ENCODE measurements at regions not wholly inside any gene's neighbourhood (a gene's known extent, or its start where the extent isn't known, plus 50 kb on each side); places are given as distances from the start of the nearest gene placed in this dataset.

GRCh38 chr6:26223650-26224546 is 136.7 kb downstream of the HFE start:
- peak; percentile 93 for DNase-seq (ENCODE audit: low read depth)
- peak overlapping the region; percentile 67 for H3K4me3 ChIP-seq (ENCODE audit: low read depth, low read length)
- TF ChIP-seq CTCF (IDR thresholded peaks at IDR 0.05; ENCODE audit: control insufficient read depth, extremely low read depth, insufficient read depth), result no peak

- H3K4me3 ChIP-seq (ENCODE audit: low read depth, low read length), result peak overlapping the region; percentile 67
- no peak for DNase-seq (ENCODE audit: low read depth)
- no peak for TF ChIP-seq CTCF (IDR thresholded peaks at IDR 0.05; ENCODE audit: control insufficient read depth, extremely low read depth, insufficient read depth)
Measured at GRCh38 chr6:26224547-26224912, 137.3 kb downstream of the HFE start.

- TF ChIP-seq CTCF (IDR thresholded peaks at IDR 0.05; ENCODE audit: control insufficient read depth, extremely low read depth, insufficient read depth), result no peak
- no peak for DNase-seq (ENCODE audit: low read depth)
- H3K4me3 ChIP-seq (ENCODE audit: low read depth, low read length), result peak overlapping the region; percentile 67
Measured at GRCh38 chr6:26224940-26225847, 138.0 kb downstream of the HFE start.

GRCh38 chr6:26225848-26226578 is 138.8 kb downstream of the HFE start:
- no peak for TF ChIP-seq CTCF (IDR thresholded peaks at IDR 0.05; ENCODE audit: control insufficient read depth, extremely low read depth, insufficient read depth)
- DNase-seq (ENCODE audit: low read depth), result no peak
- H3K4me3 ChIP-seq (ENCODE audit: low read depth, low read length), result no peak overlapping the region

GRCh38 chr6:26226579-26226967 is 138.4 kb upstream of the BTN3A2 start:
- H3K4me3 ChIP-seq (ENCODE audit: low read depth, low read length), result no peak overlapping the region
- no peak for TF ChIP-seq CTCF (IDR thresholded peaks at IDR 0.05; ENCODE audit: control insufficient read depth, extremely low read depth, insufficient read depth)
- no peak for DNase-seq (ENCODE audit: low read depth)

GRCh38 chr6:26230351-26230750 is 134.6 kb upstream of the BTN3A2 start:
- TF ChIP-seq CTCF (IDR thresholded peaks at IDR 0.05; ENCODE audit: control insufficient read depth, extremely low read depth, insufficient read depth), result no peak
- H3K4me3 ChIP-seq (ENCODE audit: low read depth, low read length), result no peak overlapping the region
- DNase-seq (ENCODE audit: low read depth), result no peak

Data from LNCaP clone FGC (cell line).